IPS-18c (cell line): ENCODE measurements at regions not wholly inside any gene's neighbourhood (a gene's known extent, or its start where the extent isn't known, plus 50 kb on each side); places are given as distances from the start of the nearest gene placed in this dataset.

Source experiments
- H3K4me3 ChIP-seq: 2 replicates; pipeline ENCODE4 v1.7.0; 2013; ENCODE audit warnings: low read depth, mild to moderate bottlenecking, low read length, moderate library complexity; ENCODE audit not compliant: insufficient read depth
- H3K9me3 ChIP-seq: one replicate; pipeline ENCODE4 v1.6.1; 2013; ENCODE audit warnings: mild to moderate bottlenecking, low read length, moderate library complexity; ENCODE audit not compliant: control insufficient read depth, insufficient read depth

DNA sequence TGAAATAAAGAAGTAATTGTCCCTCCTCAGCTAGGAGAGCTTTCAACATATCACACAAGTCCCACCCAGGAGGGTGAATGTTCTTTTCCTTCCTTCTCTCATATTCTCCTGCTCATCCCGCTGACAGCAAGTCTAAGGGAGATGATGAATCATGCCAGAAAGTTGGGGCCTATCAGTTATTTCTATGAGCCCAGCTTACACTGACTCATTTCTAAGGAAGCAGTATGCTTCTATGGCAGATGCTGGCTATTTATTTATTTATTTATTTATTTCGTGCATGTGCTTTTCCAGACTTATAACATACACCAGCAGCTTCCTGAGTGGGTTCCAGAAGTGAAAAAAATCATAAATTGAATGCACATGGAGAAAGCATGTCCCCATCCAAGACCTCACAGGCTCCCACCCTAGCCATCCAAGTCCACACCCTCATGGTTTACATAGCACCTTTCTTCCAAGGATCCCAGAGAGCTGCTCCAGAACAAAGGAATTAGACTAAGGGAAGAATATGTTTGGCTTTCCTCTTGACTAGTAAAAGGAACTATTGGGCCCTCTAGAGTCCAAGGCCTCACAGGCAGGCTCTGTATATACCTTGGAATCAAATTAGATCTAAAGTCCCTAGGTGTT, 1074.2 kb upstream of the ZEB2 start:
- no peak overlapping the region for H3K4me3 ChIP-seq
- no peaks in the 10 kb centered on the region for H3K9me3 ChIP-seq

DNA sequence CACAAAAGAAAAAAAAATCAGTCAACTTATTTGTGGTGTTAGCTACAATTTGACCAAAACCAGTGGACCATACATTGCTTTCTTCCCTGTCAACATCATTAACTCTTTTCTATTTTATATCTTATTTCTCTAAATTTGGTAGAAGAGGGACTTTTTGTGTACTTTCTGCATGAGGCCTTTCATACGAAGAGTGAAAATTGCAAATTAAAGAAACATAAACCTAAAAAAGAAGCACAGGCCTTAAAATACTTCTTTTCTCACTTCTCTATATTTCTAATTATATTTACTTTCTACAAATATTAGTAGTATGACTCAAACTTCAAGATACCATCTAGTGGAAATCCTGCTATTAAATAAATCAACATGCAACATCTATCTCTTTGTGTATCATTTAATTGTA, 1073.4 kb upstream of the ZEB2 start:
- Histone ChIP-seq H3K4me3 (no peak overlapping the region), H3K9me3 (no peaks in the 10 kb centered on the region)

DNA sequence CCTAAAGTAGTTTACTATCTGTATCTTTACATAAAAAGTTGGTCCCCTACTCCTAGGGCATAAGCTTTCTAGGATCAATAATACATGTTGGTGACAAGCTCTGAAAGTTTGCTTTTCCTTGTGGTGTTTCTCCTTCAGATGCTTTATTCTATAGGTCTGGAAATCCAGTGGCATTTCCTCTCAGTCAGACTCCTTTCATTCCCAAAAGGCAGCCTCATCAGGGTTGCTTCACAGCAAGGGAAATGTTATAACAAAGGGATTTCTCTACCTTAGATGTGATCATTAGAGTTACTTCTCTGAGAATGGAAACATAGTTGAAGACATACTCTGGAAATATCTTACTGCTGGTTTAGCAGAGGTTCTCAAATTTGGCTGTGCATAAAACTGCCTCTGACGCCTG, 1072.4 kb upstream of the ZEB2 start:
- Histone ChIP-seq H3K4me3 (no peak overlapping the region), H3K9me3 (no peaks in the 10 kb centered on the region)

DNA sequence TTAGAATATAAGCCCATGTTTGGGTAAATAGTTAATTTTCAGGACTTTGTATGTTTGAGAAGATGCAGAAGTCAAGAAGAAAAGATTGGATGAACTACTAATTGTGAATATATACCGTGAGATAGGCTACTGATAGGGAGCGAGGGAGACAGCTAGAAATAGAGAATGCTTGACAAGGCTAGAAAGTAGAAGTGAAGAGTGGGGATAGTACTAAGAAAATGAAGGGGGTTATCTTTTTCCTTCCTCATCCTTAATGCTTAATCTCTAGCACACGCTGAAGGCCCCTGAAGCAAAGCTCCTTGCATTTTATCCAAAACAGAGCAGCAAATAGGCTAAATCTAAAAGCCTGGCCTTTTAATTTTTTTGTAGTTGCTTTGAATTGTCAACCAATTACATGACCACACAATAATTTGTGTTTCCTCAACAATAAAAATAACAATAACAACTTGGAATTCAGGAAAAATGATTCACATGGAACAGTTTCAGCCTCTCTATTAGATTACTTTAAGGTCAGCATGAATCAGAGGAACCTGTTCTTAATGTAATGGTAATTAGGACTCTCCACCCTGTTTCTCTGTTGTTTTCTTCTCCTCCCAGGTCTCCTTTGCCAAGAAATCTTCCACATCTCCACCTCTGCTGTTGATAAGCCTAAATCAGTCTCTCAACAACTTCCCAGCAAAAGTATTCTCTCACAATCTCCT, 1071.3 kb upstream of the ZEB2 start:
- Histone ChIP-seq H3K4me3 (no peak overlapping the region), H3K9me3 (no peaks in the 10 kb centered on the region)

DNA sequence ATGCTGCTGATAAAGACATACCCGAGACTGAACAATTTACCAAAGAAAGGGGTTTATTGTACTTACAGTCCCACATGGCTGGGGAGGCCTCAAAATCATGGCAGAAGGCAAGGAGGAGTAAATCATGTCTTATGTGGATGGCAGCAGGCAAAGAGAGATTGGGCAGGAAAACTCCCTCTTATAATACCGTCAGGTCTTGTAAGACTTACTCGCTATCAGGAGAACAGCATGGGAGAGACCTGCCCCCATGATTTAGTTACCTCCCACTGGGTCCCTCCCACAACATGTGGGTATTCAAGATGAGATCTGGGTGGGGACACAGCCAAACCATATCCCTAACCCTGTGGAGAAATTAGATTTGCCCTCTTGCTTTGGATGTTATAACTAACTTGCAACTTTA, 1068.0 kb upstream of the ZEB2 start:
- Histone ChIP-seq H3K4me3 (no peak overlapping the region), H3K9me3 (no peaks in the 10 kb centered on the region)

DNA sequence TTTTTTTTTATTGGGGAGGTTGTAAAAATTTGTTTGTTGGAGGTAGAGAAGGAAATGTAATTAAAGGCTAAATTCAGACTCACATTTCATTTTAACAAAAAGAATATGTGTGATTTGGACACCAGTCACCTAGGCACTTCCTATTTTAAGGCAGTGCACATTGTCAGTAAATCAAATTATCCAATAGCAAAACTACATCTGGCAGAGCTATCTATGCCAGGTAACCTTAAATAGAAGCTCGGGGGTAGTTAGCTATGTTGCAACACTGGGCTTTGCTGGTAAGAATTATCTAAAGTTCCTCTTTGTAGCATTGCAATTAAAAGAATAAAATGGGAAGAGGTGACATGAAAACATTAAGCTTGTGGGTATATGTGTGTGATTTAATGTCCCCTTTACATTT, 1064.4 kb upstream of the ZEB2 start:
- no peaks in the 10 kb centered on the region for H3K9me3 ChIP-seq
- no peak overlapping the region for H3K4me3 ChIP-seq

DNA sequence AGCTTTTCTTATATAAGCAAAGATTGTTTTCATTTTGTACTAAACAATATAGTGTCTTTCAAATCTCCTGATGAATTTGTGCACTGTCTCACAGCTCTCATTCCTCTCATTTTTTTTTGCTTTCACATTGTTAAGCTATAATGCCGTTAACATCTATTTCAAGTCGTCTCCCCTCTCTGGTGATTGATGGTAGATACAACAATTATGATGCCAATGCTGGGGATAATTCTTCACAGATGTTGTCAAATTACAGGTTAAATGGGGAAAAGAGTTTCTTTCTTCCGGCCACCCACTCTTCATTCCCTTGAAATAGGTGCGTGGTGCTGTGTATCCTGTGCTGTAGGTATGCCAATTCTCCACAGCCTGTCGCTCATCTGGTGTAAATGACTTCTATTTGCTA, 1053.7 kb upstream of the ZEB2 start:
- Histone ChIP-seq H3K4me3 (no peak overlapping the region), H3K9me3 (no peaks in the 10 kb centered on the region)

DNA sequence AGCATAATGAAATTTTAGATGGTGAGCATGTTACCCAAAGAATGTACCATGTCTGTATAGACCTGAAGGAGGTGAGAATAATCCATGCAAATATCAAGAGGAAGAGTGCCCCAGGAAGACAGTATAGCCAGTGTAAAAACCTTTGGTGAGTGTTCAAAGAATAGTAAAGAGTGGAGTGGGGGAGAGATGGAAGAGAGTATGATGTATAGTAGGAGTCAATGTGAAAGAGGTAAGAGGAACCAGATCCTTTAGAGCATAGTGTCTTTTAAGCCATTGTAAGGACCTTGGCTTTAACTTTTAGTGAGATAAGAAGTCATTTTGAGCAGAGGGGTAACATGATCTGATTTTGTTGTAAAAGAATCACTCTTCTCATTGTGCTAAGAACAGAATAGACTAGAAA, 1052.3 kb upstream of the ZEB2 start:
- H3K9me3 ChIP-seq, result no peaks in the 10 kb centered on the region
- no peak overlapping the region for H3K4me3 ChIP-seq

DNA sequence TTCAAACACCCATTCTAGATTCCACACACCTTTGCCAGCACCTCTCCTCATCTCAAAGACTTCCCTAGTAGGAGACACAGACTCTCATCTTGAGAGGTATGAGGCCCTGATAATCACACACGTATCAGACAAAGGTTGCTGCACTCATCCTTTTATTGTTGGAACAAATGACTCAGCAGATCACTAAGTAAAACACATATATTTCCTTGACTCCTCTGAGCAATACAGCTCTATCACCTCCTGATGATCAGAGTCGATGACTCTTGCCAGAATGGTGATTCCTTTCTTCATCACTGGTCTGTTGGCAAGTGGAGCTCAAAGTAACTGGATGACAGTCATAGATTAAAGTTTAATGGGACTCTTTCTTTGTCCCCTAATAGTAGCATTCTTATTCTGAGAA, 1049.2 kb upstream of the ZEB2 start:
- H3K4me3 ChIP-seq, result no peak overlapping the region

DNA sequence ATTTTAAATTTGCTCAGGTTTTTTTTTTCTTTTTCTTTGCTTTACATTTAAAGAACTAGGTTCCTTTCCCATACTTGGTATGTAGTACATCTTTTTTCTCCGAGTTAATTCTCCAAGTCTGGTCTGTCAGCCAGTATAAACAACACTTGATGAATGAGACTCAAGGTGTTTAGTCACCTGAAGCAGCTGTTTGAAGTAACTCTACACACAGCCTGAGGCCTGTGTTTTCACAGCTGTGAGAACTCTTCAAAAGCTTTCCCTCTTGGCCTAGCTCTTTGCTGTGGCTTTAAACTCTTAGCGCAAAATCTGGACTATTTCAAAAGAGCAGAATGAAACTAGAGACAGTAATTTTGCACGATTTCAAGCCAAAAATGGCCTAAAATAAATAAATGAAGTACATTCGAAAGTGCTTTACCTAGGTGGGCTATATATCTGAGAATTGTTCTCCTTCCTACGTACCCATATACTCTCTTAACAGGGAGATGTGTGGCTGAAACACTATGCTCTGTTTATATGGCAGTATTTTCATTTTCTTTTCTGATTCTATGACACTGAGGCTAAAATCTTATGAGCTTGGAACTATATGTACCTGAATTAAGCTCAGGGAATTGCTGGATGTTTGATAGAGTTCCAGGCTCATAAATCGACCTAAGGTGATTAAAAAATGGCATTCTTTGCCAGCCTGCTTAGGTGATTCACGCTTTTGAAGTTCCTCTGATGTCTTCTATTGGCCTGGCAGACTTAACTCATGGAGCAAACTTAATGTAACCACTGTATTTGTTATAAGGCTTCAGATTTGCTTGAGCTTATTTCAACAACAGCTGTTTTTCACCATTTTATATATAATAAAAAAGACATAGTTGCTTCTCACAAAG, 1044.1 kb upstream of the ZEB2 start:
- H3K4me3 ChIP-seq, result no peak overlapping the region
- H3K9me3 ChIP-seq, result no peaks in the 10 kb centered on the region

More for the DNA sequence above, 1049.2 kb upstream of the ZEB2 start:
- no peaks in the 10 kb centered on the region for H3K9me3 ChIP-seq

DNA sequence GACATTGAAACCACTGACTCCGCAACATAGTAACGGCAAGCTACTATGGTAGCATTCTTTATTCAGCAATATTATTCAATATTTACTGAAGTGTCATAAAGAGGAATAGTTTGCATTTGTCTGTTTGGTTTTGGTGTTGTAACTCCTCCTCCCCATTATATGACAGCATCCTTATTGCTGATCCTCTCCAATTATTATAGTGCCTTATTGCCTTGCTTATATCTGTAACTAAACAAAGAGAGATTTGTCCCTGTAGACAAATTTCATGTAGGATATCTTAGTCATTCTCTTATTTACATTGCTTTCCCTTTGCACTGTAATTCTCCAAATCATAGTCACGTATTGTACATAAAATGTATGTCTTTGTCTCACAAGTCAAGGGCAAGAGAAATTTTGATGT, 1041.2 kb upstream of the ZEB2 start:
- H3K9me3 ChIP-seq, result no peaks in the 10 kb centered on the region
- H3K4me3 ChIP-seq, result no peak overlapping the region

DNA sequence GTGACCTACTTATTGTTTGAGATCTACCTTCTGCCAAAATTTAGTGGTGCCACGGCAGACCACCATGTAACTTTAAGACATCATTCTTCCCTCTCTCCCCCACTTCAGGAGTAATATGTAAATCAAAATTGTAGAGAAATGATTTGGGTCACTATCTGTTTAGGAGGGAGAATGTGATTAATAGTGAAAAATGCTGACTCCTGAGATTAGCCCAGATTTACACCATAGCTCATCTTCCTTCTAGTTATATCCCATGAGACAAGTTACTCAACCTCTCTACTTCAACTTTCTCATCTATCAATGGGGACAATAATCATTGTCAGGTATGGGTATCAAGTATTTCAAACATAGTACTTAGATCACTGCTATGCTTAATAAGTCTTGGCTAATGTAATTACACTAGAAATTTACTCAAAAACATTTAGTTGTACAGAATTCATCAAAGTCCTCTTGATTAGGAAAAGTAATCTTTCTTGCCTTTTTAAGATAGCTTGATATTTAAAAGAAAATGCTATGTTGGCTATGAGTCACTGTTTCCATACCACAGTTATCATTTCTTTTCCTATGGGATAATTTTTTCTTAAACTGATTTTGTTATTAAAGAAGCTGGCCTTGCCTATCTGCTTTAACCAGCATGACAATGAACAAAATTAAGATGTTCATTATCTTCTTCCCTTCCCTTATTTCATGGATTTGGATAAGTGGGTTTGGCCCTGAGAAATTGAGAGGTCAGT, 1038.9 kb upstream of the ZEB2 start:
- H3K4me3 ChIP-seq, result no peak overlapping the region
- H3K9me3 ChIP-seq, result no peaks in the 10 kb centered on the region

DNA sequence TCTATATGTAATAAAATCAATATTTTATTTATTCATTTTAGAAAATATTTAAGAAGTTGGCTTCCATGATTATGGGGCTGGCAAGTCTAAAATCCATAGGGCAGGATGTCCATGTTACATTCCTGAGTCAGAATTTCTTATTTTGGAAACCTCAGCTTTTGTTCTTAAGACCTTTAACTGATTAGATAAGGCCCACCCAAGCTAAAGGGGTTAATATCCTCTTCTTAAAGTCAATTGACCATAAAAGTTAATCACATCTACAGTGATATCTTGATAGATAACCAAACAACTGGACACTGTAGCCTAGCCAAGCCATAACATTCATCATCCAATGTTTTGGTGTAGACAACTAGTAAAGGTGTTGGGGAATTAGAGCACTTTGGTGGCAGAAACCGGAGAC, 1035.4 kb upstream of the ZEB2 start:
- Histone ChIP-seq H3K4me3 (no peak overlapping the region), H3K9me3 (no peaks in the 10 kb centered on the region)

DNA sequence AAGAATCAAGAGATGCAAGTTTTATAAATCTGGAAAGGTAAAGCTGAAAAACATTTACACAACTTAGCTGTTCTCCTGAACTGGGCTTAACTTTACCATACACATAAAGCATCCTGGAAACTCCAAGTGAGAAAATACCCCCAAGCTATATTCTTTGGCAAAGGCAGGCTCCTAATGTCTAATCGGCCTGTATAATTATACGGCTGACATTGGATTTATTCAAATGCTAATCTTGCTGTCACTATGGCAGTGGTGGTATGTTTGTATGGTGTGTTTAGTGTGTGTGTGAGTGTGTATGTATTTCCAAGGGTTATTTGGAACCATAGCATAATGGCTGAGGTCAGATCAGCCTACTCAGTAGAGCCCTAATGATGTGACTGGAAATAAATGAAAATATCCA, 1031.8 kb upstream of the ZEB2 start:
- Histone ChIP-seq H3K9me3 (no peaks in the 10 kb centered on the region), H3K4me3 (no peak overlapping the region)

DNA sequence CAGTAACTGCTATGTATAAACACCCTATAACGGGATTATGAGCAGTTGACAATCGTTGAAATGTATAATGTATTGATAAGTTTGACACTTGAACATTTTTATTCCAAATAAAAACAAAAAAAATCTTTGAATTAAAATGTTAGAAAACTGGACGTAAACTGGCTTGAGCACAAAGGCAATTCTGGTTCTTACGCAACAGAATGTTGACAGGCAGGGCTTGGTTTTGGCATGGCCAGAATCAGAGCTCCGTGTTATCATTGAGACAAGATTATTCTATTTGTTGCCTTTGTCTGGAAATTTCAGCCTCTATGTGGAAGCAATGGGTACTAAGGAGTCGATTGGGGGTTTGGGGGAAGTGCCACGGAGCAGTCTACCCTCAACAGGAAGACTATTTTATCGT, 1028.6 kb upstream of the ZEB2 start:
- no peak overlapping the region for H3K4me3 ChIP-seq
- H3K9me3 ChIP-seq, result no peaks in the 10 kb centered on the region

DNA sequence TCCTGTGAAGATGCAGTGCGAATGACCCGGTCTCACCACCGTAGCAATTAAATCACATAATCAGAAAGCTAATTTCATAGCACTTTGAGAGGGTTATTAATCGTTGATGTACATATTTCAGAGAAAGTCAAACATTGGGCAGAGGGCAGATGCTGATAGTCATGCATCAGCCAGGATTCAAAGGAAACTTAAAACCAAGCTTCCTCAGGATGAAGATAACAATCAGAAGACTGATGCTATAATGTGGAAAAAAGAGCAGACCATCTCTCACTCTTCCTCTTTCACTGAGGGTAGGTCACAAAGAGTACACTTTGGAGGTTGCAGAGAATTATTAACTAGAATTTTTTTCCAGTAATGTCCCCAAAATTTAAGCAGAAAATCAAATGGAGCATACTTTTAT, 1027.7 kb upstream of the ZEB2 start:
- no peaks in the 10 kb centered on the region for H3K9me3 ChIP-seq

DNA sequence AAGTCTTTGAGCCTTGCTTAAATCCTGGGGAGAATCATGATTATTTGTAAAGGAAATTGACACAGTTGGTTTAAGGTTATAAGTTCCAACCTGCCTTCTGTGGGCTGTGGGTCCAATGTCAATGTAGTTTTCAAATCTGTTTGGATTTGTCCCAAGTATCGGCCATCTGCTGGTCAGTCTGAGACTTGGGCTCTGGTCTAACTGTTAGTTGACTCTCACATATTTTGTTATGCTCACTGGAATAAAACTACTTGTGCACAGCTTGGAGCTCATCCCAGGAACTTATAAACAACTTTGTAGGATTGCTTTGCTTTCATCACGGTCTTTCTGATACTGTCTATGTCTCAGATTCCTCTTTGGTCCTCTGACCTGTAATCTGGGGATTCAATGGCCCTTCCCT, 1026.2 kb upstream of the ZEB2 start:
- Histone ChIP-seq H3K9me3 (no peaks in the 10 kb centered on the region), H3K4me3 (no peak overlapping the region)

More for the DNA sequence above, 1027.7 kb upstream of the ZEB2 start:
- no peak overlapping the region for H3K4me3 ChIP-seq
